PC-9 (cell line): ENCODE measurements at regions not wholly inside any gene's neighbourhood (a gene's known extent, or its start where the extent isn't known, plus 50 kb on each side); places are given as distances from the start of the nearest gene placed in this dataset.

ENCODE experiments used
- CTCF ChIP-seq: fragments of 200-600 bp; sonication (generic); conservative IDR thresholded peaks from 2 replicates; pipeline ENCODE4 v1.6.1; 2017; ENCODE audit warnings: mixed run types, antibody characterized with exemption, mild to moderate bottlenecking, moderate library complexity
- EZH2 ChIP-seq: fragments of 200-600 bp; sonication (generic); IDR thresholded peaks from 2 replicates; pipeline ENCODE4 v1.8.0; 2017; ENCODE audit warnings: antibody characterized with exemption, low read depth

- TF ChIP-seq EZH2 = no peak
- TF ChIP-seq CTCF = no peak
These were observed 1162.2 kb downstream of the TYW1 start for GRCh38 chr7:68158686-68159295.
